NCI-H82 (cell line): ENCODE measurements at regions not wholly inside any gene's neighbourhood (a gene's known extent, or its start where the extent isn't known, plus 50 kb on each side); places are given as distances from the start of the nearest gene placed in this dataset.

Source experiments
- DNase-seq: peaks from one replicate; lab custom pipeline; 2025; lab: John Stamatoyannopoulos, UW

DNA sequence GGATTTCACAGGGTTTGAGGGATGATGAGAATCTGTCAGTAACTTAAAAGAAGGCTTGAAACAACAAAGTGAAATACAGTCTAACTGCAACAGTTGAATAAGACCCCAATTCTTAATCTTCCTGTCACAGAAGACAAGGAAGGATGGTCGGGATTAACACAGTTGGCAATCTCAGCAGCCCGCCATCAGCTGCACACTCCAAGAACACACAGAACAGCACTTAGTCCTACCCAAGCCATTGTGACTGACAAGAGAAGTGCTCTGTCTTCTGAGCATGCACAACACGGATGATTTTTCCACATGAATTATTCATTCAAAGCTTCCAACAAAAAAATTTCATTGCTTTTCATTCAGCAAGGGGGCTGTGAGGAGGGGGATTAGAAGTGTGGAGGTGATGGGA lies 576.1 kb downstream of the TLE4 start:
- DNase-seq, result peak; percentile 19

DNA sequence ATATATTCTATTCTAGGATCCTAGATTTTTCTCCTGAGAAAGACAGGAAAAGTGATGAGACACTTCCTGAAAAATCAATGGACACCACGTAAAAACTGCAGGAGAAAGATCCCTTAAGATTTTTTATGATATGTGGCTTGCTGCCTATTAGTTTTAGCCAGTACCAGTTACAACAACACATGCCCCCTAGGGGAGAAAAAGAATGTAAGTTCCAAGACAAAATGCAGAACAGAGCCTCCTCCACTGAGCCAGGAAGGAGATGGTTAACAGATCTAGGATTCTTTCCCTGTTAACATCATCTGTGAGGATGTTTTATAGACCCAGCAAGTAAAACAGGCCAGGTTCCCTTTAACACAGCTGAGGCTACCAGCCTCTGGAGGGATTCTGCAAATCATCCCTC lies 574.7 kb downstream of the TLE4 start:
- DNase-seq, result peak; percentile 27

DNA sequence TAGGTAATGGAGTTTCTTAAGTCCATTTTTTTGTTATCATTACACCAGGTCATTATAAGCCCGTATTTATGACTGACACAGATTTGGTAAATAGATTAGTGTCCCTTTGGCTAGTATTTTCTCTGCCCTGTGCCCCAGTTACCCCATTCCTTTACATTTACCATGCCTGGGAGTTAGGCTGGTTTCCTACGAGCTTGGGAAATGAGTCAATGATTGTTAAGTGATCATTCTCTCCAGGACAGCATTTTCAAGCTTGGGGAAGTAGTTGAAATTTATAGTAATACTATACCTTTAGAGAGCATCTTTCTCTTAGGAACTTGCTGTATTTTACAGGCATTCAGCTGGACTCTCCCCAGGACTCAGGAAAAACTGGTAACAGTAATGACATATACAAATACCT lies 573.1 kb downstream of the TLE4 start:
- DNase-seq, result no peak

DNA sequence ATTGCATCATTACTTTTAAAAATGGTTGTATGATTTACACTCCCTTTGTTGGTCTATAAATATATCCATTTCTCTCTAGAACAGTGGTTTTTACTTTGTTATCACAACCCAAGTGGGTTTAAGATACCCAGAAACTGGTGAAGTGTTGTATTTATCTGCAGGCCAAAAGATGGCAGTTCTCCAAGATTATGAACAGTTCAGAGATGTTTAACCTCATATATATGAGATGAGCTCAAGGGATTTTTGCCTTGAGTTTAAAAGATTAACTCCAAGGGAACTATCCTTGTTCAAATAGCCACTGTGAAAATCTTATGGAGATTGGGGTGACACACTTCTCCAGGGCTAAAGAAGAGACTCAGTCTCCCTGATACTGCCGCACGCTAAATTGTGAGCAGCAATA lies 572.6 kb downstream of the TLE4 start:
- DNase-seq, result no peak

DNA sequence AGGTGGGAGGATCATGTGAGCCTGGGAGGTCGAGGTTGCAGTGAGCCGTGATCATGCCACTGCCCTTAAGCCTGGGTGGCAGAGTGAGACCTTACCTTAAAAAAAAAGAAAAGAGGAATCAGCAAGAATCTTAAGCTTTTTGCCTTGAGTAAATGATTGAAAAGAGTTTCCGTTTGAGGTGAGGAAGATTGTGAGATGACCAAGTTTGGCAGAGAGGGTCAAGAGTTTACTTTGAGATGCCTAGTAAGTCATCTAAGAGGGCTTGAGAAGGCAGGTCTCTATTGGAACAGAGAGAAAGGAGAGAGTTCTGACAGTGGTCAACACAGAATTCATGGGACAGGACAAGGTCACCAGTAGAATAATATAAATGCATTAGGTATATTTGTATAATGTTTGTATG lies 572.1 kb downstream of the TLE4 start:
- DNase-seq, result no peak

DNA sequence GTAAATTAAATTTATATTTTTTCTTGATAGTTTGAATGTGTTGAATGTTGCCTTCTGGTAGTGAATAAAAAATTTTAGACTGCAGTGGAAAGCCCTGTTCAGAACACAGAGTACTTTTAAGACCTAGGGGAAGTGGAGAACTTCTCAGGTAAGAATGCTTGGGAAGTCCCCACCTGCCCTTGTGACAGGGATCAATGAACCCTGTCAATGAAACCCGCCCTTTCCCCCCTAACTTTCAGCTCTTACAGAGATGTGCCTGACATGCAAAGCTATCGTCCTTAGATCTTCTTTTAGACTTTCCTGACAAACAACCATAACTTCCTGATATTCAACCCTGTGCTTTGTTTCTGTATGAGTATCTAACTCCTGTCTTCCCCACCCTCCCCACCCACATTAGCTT lies 562.7 kb downstream of the TLE4 start:
- no peak for DNase-seq

DNA sequence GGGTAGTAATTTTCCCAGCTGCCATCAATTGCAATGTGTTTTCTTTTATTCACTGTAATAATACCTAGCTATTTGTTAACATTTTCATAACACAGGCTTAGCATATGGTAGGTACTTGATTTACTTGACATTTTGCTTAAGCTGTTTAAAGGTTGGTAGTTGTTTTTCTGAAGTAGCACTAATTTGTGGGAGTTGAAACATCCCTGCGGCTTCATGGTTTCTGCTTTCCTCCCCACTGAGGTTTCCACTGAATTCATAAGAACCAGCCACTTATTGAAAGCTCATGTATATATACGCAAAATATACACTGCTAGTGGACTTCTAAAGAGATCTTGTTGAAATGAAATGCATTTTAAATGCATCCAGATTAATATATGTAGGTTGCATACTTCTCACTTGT lies 559.9 kb downstream of the TLE4 start:
- no peak for DNase-seq

DNA sequence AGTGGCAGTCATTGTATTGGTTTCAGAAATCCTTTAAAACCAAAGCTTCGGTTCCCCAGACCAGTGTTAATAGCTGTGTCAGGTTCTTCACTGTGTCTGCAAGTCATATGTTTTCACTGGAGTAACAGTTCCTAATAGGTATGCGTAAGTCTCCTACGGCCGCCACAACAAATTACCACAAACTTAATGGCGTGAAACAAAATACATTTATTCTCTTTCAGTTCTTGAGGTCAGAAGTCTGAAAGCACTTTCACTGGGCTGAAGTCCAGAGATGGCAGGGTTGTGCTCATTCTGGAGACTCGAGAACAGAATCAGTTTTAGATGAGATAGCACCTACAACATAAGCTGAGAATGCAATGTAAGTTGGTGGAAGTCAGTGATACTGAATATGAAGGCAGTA lies 556.2 kb downstream of the TLE4 start:
- no peak for DNase-seq

DNA sequence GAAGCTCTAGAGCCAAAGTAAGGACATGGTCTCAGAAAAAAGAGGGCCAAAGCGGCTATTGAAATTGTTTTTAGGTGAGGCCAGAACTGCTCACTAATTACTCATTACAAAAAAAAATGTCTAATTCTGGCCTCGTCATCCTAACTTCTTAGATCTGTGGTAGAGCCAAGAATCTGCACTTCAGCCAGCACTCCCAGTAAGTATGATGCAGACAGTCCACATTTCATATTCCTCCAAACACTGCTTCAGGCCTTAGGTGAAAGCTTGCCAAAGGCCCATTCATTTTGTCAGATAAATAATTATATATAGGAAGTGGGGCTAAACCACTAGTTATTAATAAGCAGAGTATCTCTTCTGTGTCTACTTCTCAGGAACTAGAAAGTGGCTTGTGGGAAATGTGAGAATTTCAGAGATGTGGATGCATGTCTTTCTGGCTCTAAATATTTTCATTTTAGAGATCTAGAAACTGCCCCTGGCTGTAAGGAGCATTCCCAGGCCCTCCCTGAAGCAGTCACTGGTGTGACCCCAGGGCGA lies 554.0 kb downstream of the TLE4 start:
- no peak for DNase-seq

DNA sequence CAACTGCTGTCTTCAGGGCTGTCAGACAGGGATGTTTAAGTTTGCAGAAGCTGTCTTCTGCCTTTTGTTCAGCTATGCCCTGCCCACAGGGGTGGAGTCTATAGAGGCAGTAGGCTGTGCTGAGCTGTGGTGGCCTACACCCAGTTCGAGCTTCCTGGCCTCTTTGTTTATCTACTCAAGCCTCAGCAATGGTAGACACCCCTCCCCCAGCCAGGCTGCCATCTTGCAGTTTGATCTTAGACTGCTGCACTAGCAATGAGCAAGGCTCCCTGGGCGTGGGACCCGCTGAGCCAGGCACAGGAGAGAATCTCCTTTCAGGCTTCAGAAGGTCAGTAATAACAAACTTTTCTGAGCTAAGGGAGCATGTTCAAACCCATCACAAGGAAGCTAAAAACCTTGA lies 545.3 kb downstream of the TLE4 start:
- no peak for DNase-seq

DNA sequence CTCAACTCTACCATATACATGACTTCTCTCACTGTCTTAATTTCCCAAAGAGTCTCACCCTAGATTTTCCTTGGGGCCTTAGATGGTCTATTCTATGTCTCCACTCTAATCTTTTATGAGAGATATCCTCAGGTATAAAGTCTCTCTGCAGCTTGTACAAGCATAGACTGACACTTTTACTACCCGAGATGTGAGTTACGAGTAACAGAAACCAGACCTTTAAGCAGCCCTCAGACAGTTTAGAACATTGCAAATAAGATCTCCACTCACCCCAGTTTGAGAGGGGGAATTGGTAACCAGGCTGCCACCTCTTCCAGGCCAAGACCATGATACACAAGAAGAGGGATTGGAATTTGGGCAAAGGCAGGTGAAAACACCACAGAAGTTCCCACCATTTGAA lies 542.5 kb downstream of the TLE4 start:
- no peak for DNase-seq

DNA sequence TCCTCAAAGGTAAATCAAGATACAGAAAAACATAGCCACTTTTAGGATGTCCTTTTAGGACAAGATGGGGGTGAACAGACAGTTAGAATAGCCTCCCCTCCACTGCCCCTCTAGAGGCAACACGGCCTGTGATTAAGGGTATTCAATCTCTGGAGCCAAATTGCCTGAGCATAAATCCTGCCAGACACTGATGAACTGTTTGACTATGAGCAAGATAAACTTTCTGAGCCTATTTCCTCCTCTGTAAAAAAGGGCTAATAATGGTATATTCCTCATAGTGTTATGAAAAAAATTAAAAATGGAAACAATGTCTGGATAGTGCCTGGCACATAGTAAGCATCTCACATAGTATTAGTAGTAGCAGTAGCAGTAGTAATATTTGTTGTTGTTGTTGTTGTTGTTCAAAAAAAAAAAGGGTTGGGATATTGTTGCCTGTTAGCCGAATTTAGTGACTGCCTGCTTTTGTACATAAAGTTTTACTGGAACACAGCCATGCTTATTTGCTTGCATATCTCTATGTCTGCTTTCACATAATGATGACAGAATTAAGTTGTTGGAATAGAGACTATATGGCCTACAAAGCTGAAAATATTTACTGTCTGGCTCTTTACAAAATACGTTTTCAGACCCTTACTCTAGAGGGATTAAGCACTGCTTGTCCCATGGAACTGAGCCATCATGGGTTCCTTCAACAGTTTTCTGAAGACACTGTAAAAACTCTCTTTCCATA lies 536.3 kb downstream of the TLE4 start:
- DNase-seq, result no peak

DNA sequence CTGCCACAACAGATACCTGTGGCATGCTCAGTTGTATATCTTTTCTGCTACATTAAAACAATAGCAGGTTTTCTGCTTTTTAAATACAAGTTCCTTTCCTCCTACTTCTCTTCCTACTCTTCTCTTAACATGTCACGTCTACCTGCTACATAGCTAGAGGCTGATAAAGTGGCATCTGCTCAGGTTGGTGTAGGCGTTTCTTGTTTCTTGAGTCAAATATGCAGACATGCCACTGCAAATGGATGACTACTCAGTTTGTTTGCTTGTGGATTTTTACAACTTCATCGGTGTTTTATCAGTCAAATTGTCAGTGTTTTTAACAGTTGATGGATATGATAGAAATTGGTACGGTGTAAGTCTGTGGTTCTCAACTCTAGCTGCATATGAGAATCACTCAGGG lies 525.7 kb downstream of the TLE4 start:
- no peak for DNase-seq

DNA sequence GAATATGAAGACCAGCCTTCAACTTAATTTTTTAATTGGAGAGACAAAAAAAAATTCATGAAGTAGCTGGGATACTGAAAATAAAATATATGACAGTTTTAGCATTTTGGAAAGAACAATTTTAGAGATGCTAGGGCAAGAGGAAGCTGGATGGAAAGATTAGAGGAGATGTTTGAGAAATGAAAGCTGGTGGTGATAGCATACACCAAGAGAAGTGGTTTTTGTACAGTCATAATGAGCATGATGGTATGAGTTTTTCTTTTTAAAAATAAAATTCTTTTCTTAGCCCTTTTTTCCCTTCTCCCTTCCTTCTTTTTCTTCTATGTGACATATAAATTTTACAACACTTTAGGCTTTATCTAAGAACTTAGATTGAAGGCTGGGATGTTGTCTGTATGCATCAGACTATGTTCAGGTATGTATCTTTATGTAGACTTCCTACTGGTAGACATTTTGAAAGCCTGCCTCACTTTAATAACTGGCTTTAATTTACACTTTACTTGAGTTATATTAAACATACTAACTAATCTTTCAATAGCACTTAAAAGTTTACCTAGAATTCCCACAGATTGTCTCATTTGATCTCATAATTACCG lies 522.5 kb downstream of the TLE4 start:
- DNase-seq, result no peak

DNA sequence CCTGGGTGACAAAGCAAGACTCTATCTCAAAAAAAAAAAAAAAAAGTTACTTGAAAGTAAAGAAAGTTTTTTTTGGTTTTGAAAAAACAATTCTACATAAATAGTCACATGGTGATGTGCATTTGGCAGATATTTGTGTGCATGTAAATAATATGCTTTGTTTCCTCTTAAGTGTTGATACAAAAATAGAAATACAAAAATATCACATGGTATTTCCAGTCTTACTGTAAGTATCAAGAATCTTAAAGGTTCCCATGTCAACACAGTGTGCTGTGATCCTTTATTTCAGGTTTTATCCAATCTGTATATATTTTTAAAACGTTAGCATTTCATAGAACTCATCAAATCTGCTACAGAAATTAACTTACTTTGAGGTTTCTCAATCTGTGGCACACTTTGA lies 521.9 kb downstream of the TLE4 start:
- no peak for DNase-seq

DNA sequence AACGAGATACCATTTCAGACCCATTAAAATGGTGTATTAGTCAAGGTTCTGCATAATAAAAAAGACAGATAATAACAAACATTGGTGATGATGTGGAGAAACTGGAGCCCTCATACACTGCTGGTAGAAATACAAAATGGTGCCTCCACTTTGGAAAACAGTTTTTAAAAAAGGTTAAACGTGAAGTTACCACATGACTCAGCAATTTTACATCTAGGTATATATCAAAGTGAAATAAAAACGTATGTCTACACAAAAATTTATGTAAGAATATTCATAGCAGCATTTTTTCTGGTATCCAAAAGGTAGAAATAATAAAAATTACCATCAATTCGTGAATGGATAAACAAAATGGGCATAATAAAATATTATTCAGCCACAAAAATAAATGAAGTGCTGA lies 519.8 kb downstream of the TLE4 start:
- no peak for DNase-seq

DNA sequence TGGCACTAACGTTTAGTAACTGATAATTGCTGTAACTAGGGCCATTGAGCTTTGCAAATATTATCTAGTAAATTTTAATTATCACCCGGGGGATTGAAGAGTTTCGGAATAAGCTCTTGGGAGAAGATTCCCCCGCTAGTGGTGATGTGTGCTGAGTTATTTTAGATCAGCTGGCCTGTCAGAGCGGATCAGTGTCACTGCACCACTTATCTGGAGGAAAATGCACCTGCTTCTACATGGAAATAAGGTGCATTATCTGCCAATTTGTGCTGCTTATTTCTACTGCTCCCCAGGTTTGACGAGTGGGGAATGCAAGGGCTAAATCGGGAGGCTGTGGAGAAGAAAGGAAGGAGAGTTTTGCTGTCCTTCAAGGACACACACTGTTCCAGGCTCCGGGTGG lies 518.6 kb downstream of the TLE4 start:
- DNase-seq, result no peak

DNA sequence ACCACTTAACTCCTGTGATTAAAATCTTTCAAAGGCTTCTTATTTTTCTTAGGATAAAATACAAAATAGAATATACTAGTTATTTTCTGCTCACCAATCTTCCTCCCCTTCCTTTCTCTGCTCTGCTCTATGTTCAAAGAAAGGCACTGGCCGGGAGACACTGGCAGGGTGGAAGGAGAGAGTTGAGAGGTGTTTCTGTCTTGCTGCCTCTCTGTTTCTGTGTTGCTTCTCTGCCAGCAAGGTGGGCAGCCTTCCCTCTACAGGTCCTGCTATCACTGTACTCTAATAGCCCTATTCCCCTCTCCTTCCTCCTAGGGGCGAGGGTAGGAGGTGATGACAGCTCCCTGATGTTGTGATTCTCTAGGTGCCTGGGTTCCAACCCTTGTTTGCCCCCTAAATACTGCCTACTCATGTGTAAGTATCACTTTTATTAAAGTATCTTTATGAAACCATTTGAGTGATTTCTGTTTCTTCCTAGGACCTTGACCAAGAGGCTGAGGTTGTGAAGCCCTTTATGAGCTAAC lies 515.1 kb downstream of the TLE4 start:
- DNase-seq, result no peak

DNA sequence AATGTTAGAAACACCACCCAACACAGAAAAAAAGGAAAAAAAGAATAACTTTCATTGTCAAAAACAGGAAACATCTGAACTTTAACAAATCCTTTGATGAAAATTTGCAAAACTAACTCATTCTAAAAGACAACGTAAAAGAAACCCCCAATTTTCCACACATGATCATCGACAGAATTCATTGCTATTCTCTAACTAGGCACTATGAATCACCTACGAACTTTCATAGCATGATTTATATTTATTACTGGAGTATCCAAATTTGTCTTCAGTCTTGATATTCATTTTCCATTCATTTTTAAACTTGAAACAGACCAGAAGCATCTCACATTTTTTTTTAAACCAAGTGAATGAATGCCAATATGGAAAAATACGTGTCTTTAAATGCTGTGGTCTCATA lies 514.6 kb downstream of the TLE4 start:
- no peak for DNase-seq

DNA sequence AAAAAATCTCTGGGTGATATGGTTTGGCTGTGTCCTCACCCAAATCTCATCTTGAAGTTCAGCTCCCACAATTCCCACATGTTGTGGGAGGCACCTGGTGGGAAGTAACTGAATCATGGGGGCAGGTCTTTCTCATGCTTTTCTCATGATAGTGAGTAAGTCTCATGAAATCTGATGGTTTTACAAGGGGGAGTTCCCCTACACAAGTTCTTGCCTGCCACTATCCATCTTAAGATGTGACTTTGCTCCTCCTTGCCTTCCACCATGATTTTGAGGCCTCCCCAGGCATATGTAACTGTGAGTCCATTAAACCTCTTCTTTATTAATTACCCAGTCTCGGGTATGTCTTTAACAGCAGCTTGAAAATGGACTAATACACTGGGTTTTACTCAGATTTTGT lies 513.9 kb downstream of the TLE4 start:
- DNase-seq, result no peak

DNA sequence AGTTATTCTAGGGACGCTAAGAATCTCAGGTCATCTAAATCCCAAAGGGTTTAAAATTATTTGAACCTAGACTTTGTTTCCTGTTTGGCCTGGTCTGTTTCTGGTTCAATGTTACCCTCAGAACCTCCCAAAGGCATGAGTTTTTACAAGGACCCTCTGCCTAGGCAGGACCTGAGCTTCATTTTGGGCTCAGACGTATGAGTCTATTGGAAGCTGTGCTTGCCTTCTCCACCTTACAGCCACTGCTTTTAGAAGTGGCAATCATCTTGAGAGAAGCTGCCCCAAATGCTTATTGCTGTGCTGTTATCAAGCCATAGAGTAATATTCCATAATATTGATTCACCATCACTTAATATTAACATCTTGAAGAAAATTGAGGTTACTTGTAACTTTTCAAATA lies 510.4 kb downstream of the TLE4 start:
- no peak for DNase-seq

DNA sequence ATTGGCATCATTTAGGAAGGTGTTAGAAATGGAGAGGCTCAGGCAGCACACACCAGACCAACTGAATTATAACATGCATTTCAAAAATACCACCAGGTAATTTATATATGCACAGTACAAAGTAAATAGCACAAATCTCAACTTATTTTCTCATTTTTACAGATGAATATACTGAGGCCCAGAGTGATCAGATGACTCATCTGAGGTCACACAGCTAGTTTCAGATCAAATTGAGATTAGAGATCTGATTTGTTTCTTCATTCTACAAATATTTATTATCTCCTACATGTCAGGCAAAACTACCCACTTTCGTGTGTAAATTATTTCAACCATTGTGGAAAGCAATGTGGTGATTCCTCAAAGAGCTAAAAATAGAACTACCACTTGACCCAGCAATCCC lies 507.1 kb downstream of the TLE4 start:
- no peak for DNase-seq

DNA sequence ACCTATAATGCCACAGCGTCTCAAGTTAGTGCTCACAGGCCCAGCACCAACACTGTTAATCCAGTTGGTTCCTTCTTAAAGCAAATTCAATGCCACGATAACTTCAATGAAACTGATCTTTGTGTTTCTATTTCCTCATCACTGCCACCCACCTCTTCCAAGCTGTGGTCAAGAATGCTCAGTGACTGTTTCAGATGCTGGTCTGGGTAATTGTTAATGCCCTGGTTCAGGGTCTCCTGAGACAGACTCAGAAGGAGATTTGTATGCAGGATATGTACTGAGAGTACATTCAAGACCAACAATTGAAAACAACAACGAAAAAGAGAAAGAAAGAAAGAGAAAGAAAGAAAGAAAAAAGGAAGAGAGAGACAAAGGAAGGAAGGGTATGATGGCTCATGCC lies 505.3 kb downstream of the TLE4 start:
- DNase-seq, result no peak

DNA sequence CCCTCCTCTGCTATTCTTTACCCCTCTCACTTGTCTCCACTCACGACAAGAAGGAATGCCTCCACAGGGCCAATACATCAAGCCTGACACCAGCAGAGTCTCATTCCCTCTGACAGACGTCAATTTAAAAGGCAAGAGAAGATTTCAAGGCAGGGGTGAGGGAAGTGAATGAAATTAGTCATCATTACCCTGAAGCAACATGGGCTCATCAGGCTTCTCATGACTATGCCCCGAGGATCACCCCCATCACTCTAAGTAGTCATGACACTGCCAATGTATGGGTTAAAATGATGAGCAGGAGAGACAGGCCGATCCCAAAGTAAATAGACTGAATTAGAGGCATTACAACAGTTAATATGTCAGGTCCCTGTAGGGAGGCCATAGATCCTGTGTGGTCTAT lies 504.4 kb downstream of the TLE4 start:
- DNase-seq, result no peak
